Endothelial cell of umbilical vein (primary cell): ENCODE measurements at regions not wholly inside any gene's neighbourhood (a gene's known extent, or its start where the extent isn't known, plus 50 kb on each side); places are given as distances from the start of the nearest gene placed in this dataset.

Experiments
- BruUV-seq: library from RNA; stranded (reverse); fragments of 400-500 nt; replicated peaks from 2 replicates; lab custom pipeline; 2021; lab: Mats Ljungman, UMichigan
- CTCF ChIA-PET: fragments of 300-600, 350-600 bp; sonication (Branson Sonifier 250); formaldehyde crosslinking; loops from one replicate; lab custom pipeline; 2021; ENCODE audit warnings: antibody characterized with exemption, inconsistent platforms; lab: Charles Lee
- POLR2A ChIA-PET: fragments of 300-600, 350-600 bp; sonication (Branson Sonifier 250); formaldehyde crosslinking; loops from one replicate; lab custom pipeline; 2021; ENCODE audit warnings: antibody characterized with exemption, inconsistent platforms; lab: Charles Lee
- DNase-seq: peaks from one replicate; pipeline ENCODE4 v3.0.0-alpha.2; 2011; ENCODE audit warnings: low read depth, low spot score
- FAIRE-seq: peaks from 2 replicates; lab custom pipeline; 2011; peaks lifted over from hg19 to GRCh38; lab: Jason Lieb, UNC
- H2AFZ ChIP-seq: 2 replicates; pipeline ENCODE4 v1.6.0; 2012; ENCODE audit warnings: low read depth, low read length, control low read depth, inconsistent platforms
- H3K27ac ChIP-seq: 2 replicates; pipeline ENCODE4 v1.5.1; 2011; ENCODE audit warnings: low read depth, mild to moderate bottlenecking, control low read depth, low read length, moderate library complexity; ENCODE audit not compliant: insufficient read depth
- H3K27me3 ChIP-seq, 2 experiments: 2 replicates each; pipeline versions ENCODE4 v1.6.0 to v1.6.1; 2011; ENCODE audit warnings: low read length in 2 of 2, mixed read lengths in 1 of 2; ENCODE audit not compliant: control insufficient read depth in 2 of 2, insufficient read depth in 2 of 2
- H3K36me3 ChIP-seq, 2 experiments: 2 replicates in 1 of 2; 3 replicates in 1 of 2; pipeline ENCODE4 v1.5.1; 2011; ENCODE audit warnings: low read length in 2 of 2, mild to moderate bottlenecking in 1 of 2, moderate library complexity in 1 of 2; ENCODE audit not compliant: control insufficient read depth in 2 of 2, insufficient read depth in 2 of 2; ENCODE audit errors: extremely low read depth in 1 of 2
- H3K4me1 ChIP-seq: 3 replicates; pipeline ENCODE4 v1.5.1; 2011; ENCODE audit warnings: mild to moderate bottlenecking, low read length; ENCODE audit not compliant: control insufficient read depth, insufficient read depth; ENCODE audit errors: extremely low read depth
- H3K4me2 ChIP-seq: 2 replicates; pipeline ENCODE4 v1.6.1; 2011; ENCODE audit warnings: low read length, control low read depth, mixed read lengths; ENCODE audit not compliant: insufficient read depth
- H3K4me3 ChIP-seq, 3 experiments: fragments of 200-600 bp in 1 of 3; sonication (generic), shearing (Covaris generic) in 1 of 3; replicated peaks in 1 of 3; 2 replicates each; pipeline ENCODE4 v1.5.1; 2011 to 2016; ENCODE audit warnings: control low read depth in 3 of 3, low read length in 3 of 3, mild to moderate bottlenecking in 2 of 3, inconsistent platforms in 1 of 3, low read depth in 1 of 3, moderate library complexity in 1 of 3; ENCODE audit not compliant: insufficient read depth in 1 of 3
- H3K79me2 ChIP-seq: 2 replicates; pipeline ENCODE4 v1.6.0; 2012; ENCODE audit warnings: low read length, inconsistent platforms; ENCODE audit not compliant: control insufficient read depth, insufficient read depth
- H3K9ac ChIP-seq: replicated peaks from 2 replicates; pipeline ENCODE3; 2011; ENCODE audit warnings: low read length, control low read depth; ENCODE audit not compliant: insufficient read depth; ENCODE audit errors: extremely low read depth
- H3K9me1 ChIP-seq: replicated peaks from 3 replicates; pipeline ENCODE4 v1.6.0; 2011; ENCODE audit warnings: mild to moderate bottlenecking, low read length; ENCODE audit not compliant: control insufficient read depth, insufficient read depth; ENCODE audit errors: extremely low read depth
- H3K9me3 ChIP-seq: replicated peaks from 2 replicates; pipeline ENCODE4 v1.5.1; 2012; ENCODE audit warnings: low read length, inconsistent platforms; ENCODE audit not compliant: control insufficient read depth, insufficient read depth
- H4K20me1 ChIP-seq: replicated peaks from 2 replicates; pipeline ENCODE3; 2011; ENCODE audit warnings: mild to moderate bottlenecking, low read length; ENCODE audit not compliant: control insufficient read depth, insufficient read depth; ENCODE audit errors: extremely low read depth
- EZH2 ChIP-seq: IDR thresholded peaks from 2 replicates; pipeline ENCODE4 v1.6.1; 2012; ENCODE audit warnings: borderline replicate concordance, low read depth, mild to moderate bottlenecking, moderate library complexity, low read length, inconsistent platforms; ENCODE audit not compliant: severe bottlenecking
- FOS ChIP-seq: IDR thresholded peaks from 2 replicates; pipeline ENCODE4 v1.6.1; 2011; ENCODE audit warnings: mild to moderate bottlenecking, low read length, moderate library complexity, borderline replicate concordance; ENCODE audit not compliant: insufficient read depth
- JUN ChIP-seq: IDR thresholded peaks from 2 replicates; pipeline ENCODE4 v1.6.1; 2011; ENCODE audit warnings: borderline replicate concordance, low read depth; ENCODE audit not compliant: insufficient read length, insufficient read depth
- MAX ChIP-seq: IDR thresholded peaks from 2 replicates; pipeline ENCODE4 v1.6.1; 2011; ENCODE audit not compliant: insufficient read depth, insufficient read length
- MYC ChIP-seq: IDR thresholded peaks from one replicate; pipeline ENCODE4 v1.6.1; 2011; ENCODE audit warnings: mild to moderate bottlenecking, low read depth, low read length
- dilution Hi-C: fragments of 300-500 bp; cut with MboI; formaldehyde crosslinking; loops from one replicate; pipeline ENCODE4 v1.15.0; 2019; ENCODE audit warnings: low sequenced_read_pairs; ENCODE audit not compliant: extremely low pct_ligation_motif_present
- intact Hi-C: fragments of 100-400 bp; cut with micrococcal nuclease; formaldehyde crosslinking; loops from one replicate; pipeline ENCODE4 v1.10.0; 2022
- TF ChIP-seq, protein P1 (sequence below), 2 donors: IDR thresholded peaks; 1 replicate in 1 of 2; 2 replicates in 1 of 2; pipeline ENCODE4 v1.5.1; 2011; ENCODE audit warnings: low read length in 2 of 2, mild to moderate bottlenecking in 2 of 2, moderate library complexity in 2 of 2, control low read depth in 1 of 2, inconsistent platforms in 1 of 2, low read depth in 1 of 2; ENCODE audit not compliant: insufficient read depth in 1 of 2; ENCODE audit errors: extremely low read depth in 1 of 2

DNA sequence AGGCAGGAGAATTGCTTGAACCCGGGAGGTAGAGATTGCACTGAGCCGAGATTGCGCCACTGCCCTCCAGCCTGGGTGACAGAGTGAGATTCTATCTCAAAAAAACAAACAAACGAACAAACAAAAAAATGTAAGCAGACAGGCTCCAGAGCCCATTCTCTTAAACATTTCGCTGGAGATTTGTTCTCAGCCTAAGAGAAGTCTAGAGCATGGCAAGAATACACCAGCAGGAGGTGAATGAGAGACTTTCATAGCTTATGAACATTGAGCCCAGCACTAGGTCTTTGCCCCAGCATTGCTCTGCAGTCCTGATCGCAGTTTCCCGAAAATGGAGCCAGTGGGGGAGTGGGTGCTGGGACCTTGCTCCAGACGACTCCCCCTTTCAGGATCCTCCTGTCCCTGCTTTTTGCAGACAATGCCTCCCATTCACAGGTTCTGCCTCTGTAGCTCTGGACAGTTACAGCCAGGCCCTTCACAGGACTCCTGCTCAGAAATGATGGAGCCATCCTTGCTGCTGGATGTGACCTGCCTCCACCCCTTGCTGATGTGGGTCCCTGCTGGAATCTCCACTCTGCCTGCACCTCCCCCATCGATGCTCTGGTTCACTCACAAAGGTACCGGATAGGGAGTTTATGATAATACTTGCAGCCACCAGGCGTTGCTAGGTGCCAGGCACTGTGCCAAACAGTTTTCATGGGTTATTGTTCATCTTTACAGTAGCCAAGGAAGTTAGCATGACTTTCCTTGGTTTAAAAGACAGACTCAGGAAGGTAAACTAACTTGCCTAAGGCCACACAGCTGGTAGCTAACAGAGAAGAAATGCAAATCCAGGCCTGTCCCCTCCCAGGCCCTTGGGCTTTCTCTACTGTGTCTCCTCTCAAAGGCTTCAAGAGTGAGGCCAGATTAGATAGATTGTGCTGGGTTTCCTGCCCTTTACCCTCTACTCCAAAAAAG, 329.7 kb upstream of the TLE3 start:
- Histone ChIP-seq H3K27ac (no peak overlapping the region), H4K20me1 (no peaks in the 10 kb centered on the region), H3K4me3 (no peak overlapping the region), H3K36me3 (no peaks in the 10 kb centered on the region), H3K9me3 (no peaks in the 10 kb centered on the region), H2AFZ (no peak overlapping the region), H3K9ac (no peak overlapping the region), H3K27me3 (peaks cover 0 to 1% of the 10 kb centered on the region in 2 experiments), H3K9me1 (no peaks in the 10 kb centered on the region), H3K4me2 (no peak overlapping the region), H3K4me1 (no peaks in the 10 kb centered on the region), H3K79me2 (no peaks in the 10 kb centered on the region)
- TF ChIP-seq MAX (no peak), JUN (no peak), MYC (no peak), FOS (no peak), EZH2 (no peak)
- TF ChIP-seq, protein P1, sequence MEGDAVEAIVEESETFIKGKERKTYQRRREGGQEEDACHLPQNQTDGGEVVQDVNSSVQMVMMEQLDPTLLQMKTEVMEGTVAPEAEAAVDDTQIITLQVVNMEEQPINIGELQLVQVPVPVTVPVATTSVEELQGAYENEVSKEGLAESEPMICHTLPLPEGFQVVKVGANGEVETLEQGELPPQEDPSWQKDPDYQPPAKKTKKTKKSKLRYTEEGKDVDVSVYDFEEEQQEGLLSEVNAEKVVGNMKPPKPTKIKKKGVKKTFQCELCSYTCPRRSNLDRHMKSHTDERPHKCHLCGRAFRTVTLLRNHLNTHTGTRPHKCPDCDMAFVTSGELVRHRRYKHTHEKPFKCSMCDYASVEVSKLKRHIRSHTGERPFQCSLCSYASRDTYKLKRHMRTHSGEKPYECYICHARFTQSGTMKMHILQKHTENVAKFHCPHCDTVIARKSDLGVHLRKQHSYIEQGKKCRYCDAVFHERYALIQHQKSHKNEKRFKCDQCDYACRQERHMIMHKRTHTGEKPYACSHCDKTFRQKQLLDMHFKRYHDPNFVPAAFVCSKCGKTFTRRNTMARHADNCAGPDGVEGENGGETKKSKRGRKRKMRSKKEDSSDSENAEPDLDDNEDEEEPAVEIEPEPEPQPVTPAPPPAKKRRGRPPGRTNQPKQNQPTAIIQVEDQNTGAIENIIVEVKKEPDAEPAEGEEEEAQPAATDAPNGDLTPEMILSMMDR (IDR thresholded peaks at IDR 0.05; ENCODE audit: extremely low read depth in 1 of 2, insufficient read depth in 1 of 2, low read depth in 1 of 2, low read length in 2 of 2), result no peak
- dilution Hi-C loops, result no loop called here
- ChIA-PET CTCF (no interaction called here), POLR2A (no interaction called here)
- FAIRE-seq, result no peak
- DNase-seq, result no peak
- BruUV-seq, result no TSS peak
- intact Hi-C loops, result no loop called here
